GM23338 (cell line): ENCODE measurements at regions not wholly inside any gene's neighbourhood (a gene's known extent, or its start where the extent isn't known, plus 50 kb on each side); places are given as distances from the start of the nearest gene placed in this dataset.

ENCODE experiments used
- ATAC-seq: fragments of 200-7000 bp; cut with Tn5 transposase; 3 replicates; pipeline ENCODE4 v1.9.1; 2020
- DNase-seq: peaks from one replicate; pipeline ENCODE4 v3.0.0-alpha.2; 2015; ENCODE audit warnings: low spot score
- H2AFZ ChIP-seq: fragments of 200-600 bp; sonication (generic); 2 replicates; pipeline ENCODE4 v1.8.0; 2016; ENCODE audit warnings: antibody characterized with exemption, mild to moderate bottlenecking, moderate library complexity
- H3F3A ChIP-seq: fragments of 200-600 bp; sonication (generic); replicated peaks from 2 replicates; pipeline ENCODE4 v1.8.0; 2017; ENCODE audit warnings: antibody characterized with exemption, mixed run types, low read depth
- H3K27ac ChIP-seq: fragments of 200-600 bp; sonication (generic); 2 replicates; pipeline ENCODE4 v1.6.1; 2016; ENCODE audit warnings: low read depth
- H3K27me3 ChIP-seq: fragments of 200-600 bp; sonication (generic); 2 replicates; pipeline ENCODE4 v1.8.0; 2016; ENCODE audit warnings: mild to moderate bottlenecking, mixed run types, moderate library complexity; ENCODE audit not compliant: insufficient read depth
- H3K36me3 ChIP-seq: fragments of 200-600 bp; sonication (generic); 2 replicates; pipeline ENCODE4 v1.8.0; 2016; ENCODE audit warnings: mild to moderate bottlenecking; ENCODE audit not compliant: insufficient read depth
- H3K4me1 ChIP-seq: fragments of 200-600 bp; sonication (generic); 2 replicates; pipeline ENCODE4 v1.8.0; 2016; ENCODE audit warnings: mild to moderate bottlenecking, moderate library complexity; ENCODE audit not compliant: insufficient read depth
- H3K4me2 ChIP-seq: fragments of 200-600 bp; sonication (generic); 2 replicates; pipeline ENCODE4 v1.7.1; 2017; ENCODE audit warnings: mixed run types
- H3K4me3 ChIP-seq: fragments of 200-600 bp; sonication (generic); 2 replicates; pipeline ENCODE4 v1.6.1; 2016; ENCODE audit warnings: mixed run types
- H3K79me2 ChIP-seq: fragments of 200-600 bp; sonication (generic); replicated peaks from 2 replicates; pipeline ENCODE4 v1.8.0; 2017; ENCODE audit warnings: mild to moderate bottlenecking; ENCODE audit not compliant: insufficient read depth
- H3K9me2 ChIP-seq: fragments of 200-600 bp; sonication (generic); 2 replicates; pipeline ENCODE4 v1.8.0; 2017; ENCODE audit not compliant: insufficient read depth
- H4K20me1 ChIP-seq: fragments of 200-600 bp; sonication (generic); replicated peaks from 2 replicates; pipeline ENCODE4 v1.8.0; 2017; ENCODE audit warnings: mild to moderate bottlenecking; ENCODE audit not compliant: insufficient read depth
- H3K27ac Mint-ChIP-seq: 2 replicates; pipeline ENCODE4 v1.8.0; 2020; ENCODE audit warnings: inconsistent platforms, mild to moderate bottlenecking, moderate library complexity, mixed read lengths
- H3K27me3 Mint-ChIP-seq: 3 replicates; pipeline ENCODE4 v1.8.0; 2022; ENCODE audit warnings: low read depth, mild to moderate bottlenecking, moderate library complexity, mixed read lengths, inconsistent platforms; ENCODE audit not compliant: insufficient read depth, poor library complexity
- H3K36me3 Mint-ChIP-seq: 3 replicates; pipeline ENCODE4 v1.8.0; 2021; ENCODE audit warnings: low read depth, mild to moderate bottlenecking, inconsistent platforms, moderate library complexity, mixed read lengths
- H3K4me1 Mint-ChIP-seq: 3 replicates; pipeline ENCODE4 v1.8.0; 2020; ENCODE audit warnings: mild to moderate bottlenecking, inconsistent platforms, mixed read lengths
- H3K4me3 Mint-ChIP-seq: 3 replicates; pipeline ENCODE4 v1.8.0; 2021; ENCODE audit warnings: moderate library complexity, mild to moderate bottlenecking, inconsistent platforms, mixed read lengths
- H3K9me3 Mint-ChIP-seq: 3 replicates; pipeline ENCODE4 v1.8.0; 2020; ENCODE audit warnings: moderate library complexity, mild to moderate bottlenecking, inconsistent platforms, mixed read lengths
- CREB1 ChIP-seq: fragments of 250-450 bp; sonication (Bioruptor Pico); IDR thresholded peaks from 2 replicates; pipeline ENCODE4 v1.5.0; 2020; ENCODE audit warnings: low read depth, mild to moderate bottlenecking, moderate library complexity
- CTCF ChIP-seq, 2 experiments: fragments of 200-600 bp in 1 of 2; sonication (generic) in 1 of 2; conservative IDR thresholded peaks; 2 replicates each; pipeline versions ENCODE4 v1.5.1 to v1.6.1; 2016 to 2017; ENCODE audit warnings: antibody characterized with exemption in 2 of 2, low read depth in 2 of 2, mild to moderate bottlenecking in 2 of 2, moderate library complexity in 1 of 2
- ETS1 ChIP-seq: IDR thresholded peaks from 2 replicates; pipeline ENCODE4 v1.6.1; 2016; ENCODE audit warnings: antibody characterized with exemption
- EZH2 ChIP-seq: fragments of 200-600 bp; sonication (generic); IDR thresholded peaks from one replicate; pipeline ENCODE4 v1.8.0; 2017; ENCODE audit warnings: antibody characterized with exemption, mild to moderate bottlenecking, low read depth; ENCODE audit not compliant: unreplicated experiment
- EZH2phosphoT487 ChIP-seq: fragments of 200-600 bp; sonication (generic); IDR thresholded peaks from one replicate; pipeline ENCODE4 v1.8.1; 2018; ENCODE audit warnings: antibody characterized with exemption; ENCODE audit not compliant: unreplicated experiment
- JUNB ChIP-seq: IDR thresholded peaks from one replicate; pipeline ENCODE4 v1.6.1; 2016; ENCODE audit warnings: antibody characterized with exemption; ENCODE audit not compliant: unreplicated experiment
- NANOG ChIP-seq: IDR thresholded peaks from 2 replicates; pipeline ENCODE4 v1.6.1; 2016; ENCODE audit warnings: antibody characterized with exemption, borderline replicate concordance
- POLR2AphosphoS5 ChIP-seq: IDR thresholded peaks from 2 replicates; pipeline ENCODE4 v1.6.1; 2016; ENCODE audit warnings: antibody characterized with exemption, low read depth
- REST ChIP-seq: IDR thresholded peaks from one replicate; pipeline ENCODE4 v1.6.1; 2018; ENCODE audit warnings: antibody characterized with exemption; ENCODE audit not compliant: unreplicated experiment
- STAT1 ChIP-seq: IDR thresholded peaks from one replicate; pipeline ENCODE4 v1.6.1; 2016; ENCODE audit warnings: antibody characterized with exemption; ENCODE audit not compliant: unreplicated experiment
- ZNF114 ChIP-seq: fragments of 250-450 bp; sonication (Bioruptor Pico); IDR thresholded peaks from 2 replicates; pipeline ENCODE4 v1.5.0; 2020; ENCODE audit warnings: mild to moderate bottlenecking, moderate library complexity
- ZNF331 ChIP-seq: fragments of 250-450 bp; sonication (Bioruptor Pico); IDR thresholded peaks from 2 replicates; pipeline ENCODE4 v1.5.0; 2020; ENCODE audit warnings: low read depth, mild to moderate bottlenecking, moderate library complexity
- ZNF462 ChIP-seq: fragments of 250-450 bp; sonication (Bioruptor Pico); IDR thresholded peaks from 2 replicates; pipeline ENCODE4 v1.5.0; 2020; ENCODE audit warnings: mild to moderate bottlenecking, moderate library complexity

- no peak for TF ChIP-seq ZNF114 (CRISPR knock-in tag)
- no peak for TF ChIP-seq ETS1
- TF ChIP-seq REST = no peak
- no peak for TF ChIP-seq STAT1
- TF ChIP-seq JUNB = no peak
- TF ChIP-seq EZH2 = no peak
- no peak for TF ChIP-seq EZH2phosphoT487
- no peak for TF ChIP-seq CREB1 (CRISPR knock-in tag)
- no peak for TF ChIP-seq POLR2AphosphoS5
- no peak for TF ChIP-seq ZNF462 (CRISPR knock-in tag)
- no peak for TF ChIP-seq ZNF331 (CRISPR knock-in tag)
- no peak for TF ChIP-seq NANOG
- no peak for TF ChIP-seq CTCF (conservative IDR thresholded peaks at IDR 0.05; ENCODE audit: low read depth in 2 of 2)
- ATAC-seq = peak; percentile 38
- H3K36me3 Mint-ChIP-seq = peaks cover 5% of the 10 kb centered on the region; the same call in 1 of the 3 replicates
- Histone ChIP-seq H4K20me1 (no peaks in the 10 kb centered on the region), H3K4me1 (peaks cover 12% of the 10 kb centered on the region; the same call in 1 of the 2 replicates), H2AFZ (no peak overlapping the region), H3K27ac (no peak overlapping the region), H3K79me2 (no peaks in the 10 kb centered on the region), H3K27me3 (no peaks in the 10 kb centered on the region), H3K4me2 (0 out of 2 replicates have a peak overlapping the region, but pooled peaks have one; percentile 22), H3F3A (no peaks in the 10 kb centered on the region), H3K9me2 (peaks cover 5% of the 10 kb centered on the region; the same call in 1 of the 2 replicates), H3K4me3 (no peak overlapping the region), H3K36me3 (no peaks in the 10 kb centered on the region)
- DNase-seq = peak; percentile 14
- no peak overlapping the region; the same call in 1 of the 2 replicates for H3K27ac Mint-ChIP-seq
- H3K27me3 Mint-ChIP-seq = no peaks in the 10 kb centered on the region
- no peak overlapping the region for H3K4me3 Mint-ChIP-seq
- peaks cover 16% of the 10 kb centered on the region for H3K4me1 Mint-ChIP-seq
- peaks cover 11% of the 10 kb centered on the region; the same call in 2 of the 3 replicates for H3K9me3 Mint-ChIP-seq
Observed at GRCh38 chr6:92415656-92416055, 1003.7 kb downstream of the EPHA7 start.
